H9 (cell line): ENCODE measurements at regions not wholly inside any gene's neighbourhood (a gene's known extent, or its start where the extent isn't known, plus 50 kb on each side); places are given as distances from the start of the nearest gene placed in this dataset.

Experiments
- DNase-seq: peaks from one replicate; pipeline ENCODE4 v3.0.0-alpha.2; 2017
- H2AFZ ChIP-seq: one replicate; pipeline ENCODE4 v1.6.1; 2013; ENCODE audit warnings: mild to moderate bottlenecking, low read length, control low read depth, moderate library complexity
- H2AK5ac ChIP-seq: 2 replicates; pipeline ENCODE4 v1.6.1; 2013; ENCODE audit warnings: low read length, control low read depth, mixed read lengths; ENCODE audit not compliant: insufficient read length
- H2BK120ac ChIP-seq: one replicate; pipeline ENCODE4 v1.6.1; 2013; ENCODE audit warnings: low read depth, mild to moderate bottlenecking, low read length, control low read depth, inconsistent platforms; ENCODE audit not compliant: poor library complexity, severe bottlenecking
- H2BK12ac ChIP-seq: 2 replicates; pipeline ENCODE4 v1.6.1; 2013; ENCODE audit warnings: low read length, control low read depth, mixed read lengths, low read depth; ENCODE audit not compliant: insufficient read length
- H2BK15ac ChIP-seq: 2 replicates; pipeline ENCODE4 v1.6.1; 2013; ENCODE audit warnings: low read depth, low read length, control low read depth
- H2BK20ac ChIP-seq: one replicate; pipeline ENCODE4 v1.6.1; 2013; ENCODE audit warnings: low read depth, mild to moderate bottlenecking, low read length, control low read depth, inconsistent platforms; ENCODE audit not compliant: poor library complexity, severe bottlenecking
- H2BK5ac ChIP-seq: 2 replicates; pipeline ENCODE4 v1.6.1; 2013; ENCODE audit warnings: low read length, control low read depth, mixed read lengths; ENCODE audit not compliant: insufficient read length
- H3K14ac ChIP-seq: 2 replicates; pipeline ENCODE4 v1.6.1; 2013; ENCODE audit warnings: low read length, control low read depth; ENCODE audit not compliant: insufficient read depth
- H3K18ac ChIP-seq: 2 replicates; pipeline ENCODE4 v1.6.1; 2013; ENCODE audit warnings: low read depth, mild to moderate bottlenecking, mixed read lengths, low read length, control low read depth; ENCODE audit not compliant: insufficient read length
- H3K23ac ChIP-seq: 2 replicates; pipeline ENCODE4 v1.6.1; 2013; ENCODE audit warnings: low read length, control low read depth, mixed read lengths, low read depth; ENCODE audit not compliant: insufficient read length
- H3K23me2 ChIP-seq: 2 replicates; pipeline ENCODE4 v1.6.1; 2013; ENCODE audit warnings: low read depth, mild to moderate bottlenecking, mixed read lengths, low read length, control low read depth; ENCODE audit not compliant: insufficient read length, poor library complexity, severe bottlenecking
- H3K27ac ChIP-seq: 2 replicates; pipeline ENCODE4 v1.5.1; 2013; ENCODE audit warnings: low read length, control low read depth, mixed read lengths, low read depth; ENCODE audit not compliant: insufficient read length
- H3K27me3 ChIP-seq: 2 replicates; pipeline ENCODE4 v1.6.1; 2013; ENCODE audit warnings: low read length, control low read depth, inconsistent platforms; ENCODE audit not compliant: insufficient read depth
- H3K4ac ChIP-seq: 2 replicates; pipeline ENCODE4 v1.6.1; 2013; ENCODE audit warnings: low read depth, mild to moderate bottlenecking, control low read depth, inconsistent platforms, low read length, moderate library complexity
- H3K4me1 ChIP-seq: 2 replicates; pipeline ENCODE4 v1.6.1; 2013; ENCODE audit warnings: low read length, control low read depth, inconsistent platforms; ENCODE audit not compliant: insufficient read depth
- H3K4me2 ChIP-seq: 2 replicates; pipeline ENCODE4 v1.6.1; 2013; ENCODE audit warnings: low read length, control low read depth, mixed read lengths; ENCODE audit not compliant: insufficient read length, insufficient read depth
- H3K56ac ChIP-seq: 2 replicates; pipeline ENCODE4 v1.6.1; 2013; ENCODE audit warnings: low read depth, mild to moderate bottlenecking, mixed read lengths, low read length, control low read depth; ENCODE audit not compliant: insufficient read length
- H3K79me1 ChIP-seq: 2 replicates; pipeline ENCODE4 v1.6.1; 2013; ENCODE audit warnings: low read depth, mild to moderate bottlenecking, moderate library complexity, low read length, control low read depth, inconsistent platforms; ENCODE audit not compliant: insufficient read depth, poor library complexity, severe bottlenecking
- H3K79me2 ChIP-seq: 2 replicates; pipeline ENCODE4 v1.6.1; 2013; ENCODE audit warnings: low read length, control low read depth, inconsistent platforms; ENCODE audit not compliant: insufficient read depth
- H3K9ac ChIP-seq: 2 replicates; pipeline ENCODE4 v1.6.1; 2013; ENCODE audit warnings: low read length, control low read depth, mixed read lengths; ENCODE audit not compliant: insufficient read length; ENCODE audit errors: extremely low read depth
- H3K9me3 ChIP-seq: one replicate; pipeline ENCODE4 v1.6.1; 2013; ENCODE audit warnings: low read depth, low read length, inconsistent platforms; ENCODE audit not compliant: control insufficient read depth
- H3T11ph ChIP-seq: one replicate; pipeline ENCODE4 v1.6.1; 2013; ENCODE audit warnings: mild to moderate bottlenecking, low read length, control low read depth, inconsistent platforms
- H4K20me1 ChIP-seq: one replicate; pipeline ENCODE4 v1.6.1; 2013; ENCODE audit not compliant: control insufficient read depth, insufficient read length, insufficient read depth
- H4K5ac ChIP-seq: 2 replicates; pipeline ENCODE4 v1.6.1; 2013; ENCODE audit warnings: low read depth, mild to moderate bottlenecking, mixed read lengths, low read length, control low read depth; ENCODE audit not compliant: insufficient read length
- H4K8ac ChIP-seq: replicated peaks from 2 replicates; pipeline ENCODE4 v1.6.1; 2013; ENCODE audit warnings: low read length, control low read depth, mixed read lengths, low read depth; ENCODE audit not compliant: insufficient read length
- H4K91ac ChIP-seq: 2 replicates; pipeline ENCODE4 v1.6.1; 2013; ENCODE audit warnings: low read depth, mild to moderate bottlenecking, moderate library complexity, mixed read lengths, low read length, control low read depth; ENCODE audit not compliant: insufficient read length
- H3K27ac Mint-ChIP-seq, 3 experiments: 2 replicates in 2 of 3; 3 replicates in 1 of 3; pipeline ENCODE4 v1.8.0; 2020 to 2021; ENCODE audit warnings: mixed read lengths in 3 of 3, mild to moderate bottlenecking in 1 of 3, moderate library complexity in 1 of 3
- H3K27me3 Mint-ChIP-seq: 2 replicates; pipeline ENCODE4 v1.8.0; 2021; ENCODE audit warnings: low read depth, mild to moderate bottlenecking, moderate library complexity, mixed read lengths
- H3K36me3 Mint-ChIP-seq, 3 experiments: 2 replicates in 2 of 3; 3 replicates in 1 of 3; pipeline ENCODE4 v1.8.0; 2020 to 2021; ENCODE audit warnings: low read depth in 3 of 3, mixed read lengths in 3 of 3; ENCODE audit not compliant: insufficient read depth in 1 of 3
- H3K4me1 Mint-ChIP-seq, 2 experiments: 2 replicates each; pipeline ENCODE4 v1.8.0; 2020; ENCODE audit warnings: mixed read lengths in 2 of 2
- H3K4me3 Mint-ChIP-seq, 2 experiments: 2 replicates in 1 of 2; 3 replicates in 1 of 2; pipeline ENCODE4 v1.8.0; 2020 to 2021; ENCODE audit warnings: mild to moderate bottlenecking in 2 of 2, mixed read lengths in 2 of 2, moderate library complexity in 1 of 2
- H3K9me3 Mint-ChIP-seq, 2 experiments: 2 replicates in 1 of 2; 3 replicates in 1 of 2; pipeline ENCODE4 v1.8.0; 2020; ENCODE audit warnings: mild to moderate bottlenecking in 2 of 2, mixed read lengths in 2 of 2, moderate library complexity in 1 of 2
- CTCF ChIP-seq: fragments of 200-600 bp; sonication (generic); conservative IDR thresholded peaks from 3 replicates; pipeline ENCODE4 v1.8.0; 2021; ENCODE audit warnings: antibody characterized with exemption, mild to moderate bottlenecking
- WGBS: extraction: QIAGEN DNeasy Blood & Tissue Kit; methylation state at CpG from one replicate; pipeline ENCODE4 v1.1.7; 2013; ENCODE audit warnings: missing lambda C conversion rate, low lambda C conversion rate, mixed read lengths; ENCODE audit not compliant: insufficient read length; ENCODE audit errors: extremely low coverage; 5-methylcytosine and 5-hydroxymethylcytosine counted together

- no peak overlapping the region for H4K91ac ChIP-seq
- H3K4me1 ChIP-seq, result no peaks in the 10 kb centered on the region
- H4K5ac ChIP-seq, result no peak overlapping the region
- H3K79me2 ChIP-seq, result no peaks in the 10 kb centered on the region
- WGBS, result no CpG with 5 or more reads among the region's 1 CpG
- Mint-ChIP-seq H3K27ac (no peak overlapping the region), H3K36me3 (peaks cover 0 to 3% (median 0%) of the 10 kb centered on the region in 3 experiments; a peak in 2 of 7 replicates), H3K4me1 (no peaks in the 10 kb centered on the region), H3K9me3 (peaks cover 0 to 7% of the 10 kb centered on the region in 2 experiments; a peak in 2 of 5 replicates), H3K4me3 (no peak overlapping the region), H3K27me3 (no peaks in the 10 kb centered on the region)
- H3K23me2 ChIP-seq, result no peaks in the 10 kb centered on the region
- no peak overlapping the region for H3K9ac ChIP-seq
- H3K56ac ChIP-seq, result no peak overlapping the region
- no peak overlapping the region for H4K8ac ChIP-seq
- no peak overlapping the region for H2BK120ac ChIP-seq
- H2AK5ac ChIP-seq, result no peak overlapping the region
- no peak overlapping the region for H3T11ph ChIP-seq
- H2BK5ac ChIP-seq, result no peak overlapping the region
- H3K27ac ChIP-seq, result no peak overlapping the region
- no peak overlapping the region for H2BK15ac ChIP-seq
- no peak overlapping the region for H3K14ac ChIP-seq
- H3K27me3 ChIP-seq, result no peaks in the 10 kb centered on the region
- no peaks in the 10 kb centered on the region for H4K20me1 ChIP-seq
- no peak overlapping the region for H3K4me2 ChIP-seq
- no peak for TF ChIP-seq CTCF
- no peak overlapping the region for H2BK20ac ChIP-seq
- H2AFZ ChIP-seq, result no peak overlapping the region
- H2BK12ac ChIP-seq, result no peak overlapping the region
- H3K4ac ChIP-seq, result no peak overlapping the region
- no peak for DNase-seq
- no peaks in the 10 kb centered on the region for H3K9me3 ChIP-seq
- H3K23ac ChIP-seq, result no peak overlapping the region
- H3K18ac ChIP-seq, result no peak overlapping the region
- H3K79me1 ChIP-seq, result no peaks in the 10 kb centered on the region
Observed at GRCh38 chr4:43564107-43564506, 671.6 kb downstream of the GRXCR1 start.
